ENCODE measurements at regions not wholly inside any gene's neighbourhood (a gene's known extent, or its start where the extent isn't known, plus 50 kb on each side); places are given as distances from the start of the nearest gene placed in this dataset.

- Histone ChIP-seq H3K27ac (ENCODE audit: low read length) (no peak overlapping the region), H3K9me3 (ENCODE audit: control insufficient read depth, insufficient read depth, low read length) (no peaks in the 10 kb centered on the region), H3K4me1 (ENCODE audit: control insufficient read depth, insufficient read depth, low read length) (no peaks in the 10 kb centered on the region), H3K27me3 (ENCODE audit: control insufficient read depth, insufficient read depth, low read length) (no peaks in the 10 kb centered on the region), H3K36me3 (ENCODE audit: control insufficient read depth, insufficient read depth, low read length) (no peaks in the 10 kb centered on the region), H3K4me3 (ENCODE audit: low read length) (no peak overlapping the region)
- Mint-ChIP-seq H3K4me3 (no peak overlapping the region), H3K27me3 (ENCODE audit: low read depth in 2 of 2) (no peaks in the 10 kb centered on the region), H3K36me3 (no peaks in the 10 kb centered on the region), H3K27ac (no peak overlapping the region), H3K9me3 (peaks cover 2 to 6% of the 10 kb centered on the region in 2 donors), H3K4me1 (no peaks in the 10 kb centered on the region)
- 56% methylated on average over 2 of the region's 2 CpGs for WGBS (ENCODE audit: insufficient coverage)
- DNase-seq (no peak), ATAC-seq (no peak)
- no peak for TF ChIP-seq CTCF (IDR thresholded peaks at IDR 0.05)
- intact Hi-C loops (cut with micrococcal nuclease): no loop called here
Observed at GRCh38 chr3:182349051-182349450, 444.3 kb upstream of the ATP11B start.

GRCh38 chr3:182349951-182350517 is 443.3 kb upstream of the ATP11B start:
- H3K27ac ChIP-seq (ENCODE audit: low read length): no peak overlapping the region
- ATAC-seq (no peak), DNase-seq (no peak)
- Mint-ChIP-seq H3K4me3 (no peak overlapping the region), H3K27me3 (ENCODE audit: low read depth in 2 of 2) (no peaks in the 10 kb centered on the region), H3K36me3 (no peaks in the 10 kb centered on the region), H3K27ac (no peak overlapping the region), H3K4me1 (no peaks in the 10 kb centered on the region), H3K9me3 (peaks cover 2 to 6% of the 10 kb centered on the region in 2 donors)
- no peak for TF ChIP-seq CTCF (IDR thresholded peaks at IDR 0.05)
- H3K4me3 ChIP-seq (ENCODE audit: low read length): no peak overlapping the region
- no peaks in the 10 kb centered on the region for H3K27me3 ChIP-seq (ENCODE audit: control insufficient read depth, insufficient read depth, low read length)
- 70% methylated on average over 1 of the region's 1 CpG for WGBS (ENCODE audit: insufficient coverage)
- H3K4me1 ChIP-seq (ENCODE audit: control insufficient read depth, insufficient read depth, low read length): no peaks in the 10 kb centered on the region
- no peaks in the 10 kb centered on the region for H3K36me3 ChIP-seq (ENCODE audit: control insufficient read depth, insufficient read depth, low read length)
- H3K9me3 ChIP-seq (ENCODE audit: control insufficient read depth, insufficient read depth, low read length): no peaks in the 10 kb centered on the region
- intact Hi-C loops (cut with micrococcal nuclease): no loop called here

GRCh38 chr3:182357928-182358327 is 435.4 kb upstream of the ATP11B start:
- Histone ChIP-seq H3K36me3 (ENCODE audit: control insufficient read depth, insufficient read depth, low read length) (no peaks in the 10 kb centered on the region), H3K27me3 (ENCODE audit: control insufficient read depth, insufficient read depth, low read length) (no peaks in the 10 kb centered on the region), H3K9me3 (ENCODE audit: control insufficient read depth, insufficient read depth, low read length) (no peaks in the 10 kb centered on the region), H3K4me3 (ENCODE audit: low read length) (no peak overlapping the region), H3K27ac (ENCODE audit: low read length) (no peak overlapping the region), H3K4me1 (ENCODE audit: control insufficient read depth, insufficient read depth, low read length) (no peaks in the 10 kb centered on the region)
- H3K9me3 Mint-ChIP-seq: peaks cover 8% of the 10 kb centered on the region in 2 donors
- DNase-seq (no peak), ATAC-seq (no peak)
- no peaks in the 10 kb centered on the region for H3K27me3 Mint-ChIP-seq (ENCODE audit: low read depth in 2 of 2)
- TF ChIP-seq CTCF (IDR thresholded peaks at IDR 0.05): no peak
- WGBS (ENCODE audit: insufficient coverage): no CpG with 5 or more reads among the region's 1 CpG
- H3K4me3 Mint-ChIP-seq: no peak overlapping the region
- intact Hi-C loops (cut with micrococcal nuclease): no loop called here
- H3K27ac Mint-ChIP-seq: no peak overlapping the region
- H3K4me1 Mint-ChIP-seq: no peaks in the 10 kb centered on the region
- no peaks in the 10 kb centered on the region for H3K36me3 Mint-ChIP-seq

GRCh38 chr3:182364323-182364722 is 429.0 kb upstream of the ATP11B start:
- WGBS (ENCODE audit: insufficient coverage): 80% methylated on average over 6 of the region's 6 CpGs
- no peak for TF ChIP-seq CTCF (IDR thresholded peaks at IDR 0.05)
- no peaks in the 10 kb centered on the region for H3K9me3 ChIP-seq (ENCODE audit: control insufficient read depth, insufficient read depth, low read length)
- H3K27ac Mint-ChIP-seq: no peak overlapping the region
- H3K27ac ChIP-seq (ENCODE audit: low read length): no peak overlapping the region
- no peaks in the 10 kb centered on the region for H3K36me3 Mint-ChIP-seq
- H3K4me3 ChIP-seq (ENCODE audit: low read length): no peak overlapping the region
- no peaks in the 10 kb centered on the region for H3K27me3 ChIP-seq (ENCODE audit: control insufficient read depth, insufficient read depth, low read length)
- H3K36me3 ChIP-seq (ENCODE audit: control insufficient read depth, insufficient read depth, low read length): no peaks in the 10 kb centered on the region
- no peaks in the 10 kb centered on the region for H3K4me1 Mint-ChIP-seq
- no peak overlapping the region for H3K4me3 Mint-ChIP-seq
- no peak for ATAC-seq
- H3K27me3 Mint-ChIP-seq (ENCODE audit: low read depth in 2 of 2): no peaks in the 10 kb centered on the region
- H3K9me3 Mint-ChIP-seq: peaks cover 9 to 13% of the 10 kb centered on the region in 2 donors
- no peak for DNase-seq
- H3K4me1 ChIP-seq (ENCODE audit: control insufficient read depth, insufficient read depth, low read length): no peaks in the 10 kb centered on the region
- intact Hi-C loops (cut with micrococcal nuclease): no loop called here
